ENCODE measurements at regions not wholly inside any gene's neighbourhood (a gene's known extent, or its start where the extent isn't known, plus 50 kb on each side); places are given as distances from the start of the nearest gene placed in this dataset.

DNA sequence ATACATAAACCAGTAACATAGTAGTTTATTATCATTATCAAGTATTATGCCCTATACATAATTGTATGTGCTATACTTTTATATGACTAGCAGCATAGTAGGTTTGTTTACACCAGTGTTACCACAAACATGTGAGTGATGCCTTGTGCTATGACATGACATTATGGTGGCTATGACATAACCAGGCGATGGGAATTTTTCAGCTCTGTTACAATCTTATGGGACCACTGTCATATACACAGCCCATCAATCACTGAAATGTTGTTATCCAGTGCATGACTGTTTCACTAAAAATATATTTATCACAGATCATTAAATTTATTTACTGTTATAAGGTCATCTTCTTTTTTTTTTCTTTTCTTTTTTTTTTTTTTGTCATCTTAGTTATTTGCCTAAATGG is 674.5 kb downstream of the PCDH17 start:
- Histone ChIP-seq H3K9me2 (ENCODE audit: insufficient read depth, low read length) (no peaks in the 10 kb centered on the region), H3K4me3 (ENCODE audit: low read length) (no peak overlapping the region), H3K27me3 (ENCODE audit: insufficient read depth, low read depth, low read length) (no peaks in the 10 kb centered on the region), H3K27ac (ENCODE audit: low read length) (no peak overlapping the region), H3F3A (ENCODE audit: insufficient read depth, low read length, poor library complexity, severe bottlenecking) (no peaks in the 10 kb centered on the region), H3K9me3 (ENCODE audit: low read length) (no peaks in the 10 kb centered on the region), H2AFZ (ENCODE audit: low read depth, low read length) (no peak overlapping the region), H3K36me3 (ENCODE audit: insufficient read depth, low read length) (no peaks in the 10 kb centered on the region), H3K9ac (ENCODE audit: low read length) (no peak overlapping the region), H3K79me2 (replicated peaks; ENCODE audit: insufficient read depth, low read length) (no peaks in the 10 kb centered on the region), H4K20me1 (ENCODE audit: insufficient read depth) (no peaks in the 10 kb centered on the region), H3K4me2 (ENCODE audit: low read length) (no peak overlapping the region)
- TF ChIP-seq POLR2AphosphoS5 (IDR thresholded peaks at IDR 0.05) (no peak), EZH2 (IDR thresholded peaks at IDR 0.05; ENCODE audit: borderline replicate concordance, insufficient read depth, low read length, poor library complexity, severe bottlenecking) (no peak), TAF1 (IDR thresholded peaks at IDR 0.05; ENCODE audit: low read depth) (no peak), MXI1 (conservative IDR thresholded peaks at IDR 0.05; ENCODE audit: poor library complexity, severe bottlenecking) (no peak), EP300 (conservative IDR thresholded peaks at IDR 0.05; ENCODE audit: poor library complexity, severe bottlenecking) (no peak), SMC3 (conservative IDR thresholded peaks at IDR 0.05; ENCODE audit: poor library complexity) (no peak), RAD21 (conservative IDR thresholded peaks at IDR 0.05) (no peak)
- TF ChIP-seq, protein P1, sequence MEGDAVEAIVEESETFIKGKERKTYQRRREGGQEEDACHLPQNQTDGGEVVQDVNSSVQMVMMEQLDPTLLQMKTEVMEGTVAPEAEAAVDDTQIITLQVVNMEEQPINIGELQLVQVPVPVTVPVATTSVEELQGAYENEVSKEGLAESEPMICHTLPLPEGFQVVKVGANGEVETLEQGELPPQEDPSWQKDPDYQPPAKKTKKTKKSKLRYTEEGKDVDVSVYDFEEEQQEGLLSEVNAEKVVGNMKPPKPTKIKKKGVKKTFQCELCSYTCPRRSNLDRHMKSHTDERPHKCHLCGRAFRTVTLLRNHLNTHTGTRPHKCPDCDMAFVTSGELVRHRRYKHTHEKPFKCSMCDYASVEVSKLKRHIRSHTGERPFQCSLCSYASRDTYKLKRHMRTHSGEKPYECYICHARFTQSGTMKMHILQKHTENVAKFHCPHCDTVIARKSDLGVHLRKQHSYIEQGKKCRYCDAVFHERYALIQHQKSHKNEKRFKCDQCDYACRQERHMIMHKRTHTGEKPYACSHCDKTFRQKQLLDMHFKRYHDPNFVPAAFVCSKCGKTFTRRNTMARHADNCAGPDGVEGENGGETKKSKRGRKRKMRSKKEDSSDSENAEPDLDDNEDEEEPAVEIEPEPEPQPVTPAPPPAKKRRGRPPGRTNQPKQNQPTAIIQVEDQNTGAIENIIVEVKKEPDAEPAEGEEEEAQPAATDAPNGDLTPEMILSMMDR (IDR thresholded peaks at IDR 0.05; ENCODE audit: poor library complexity, severe bottlenecking): no peak
- TF ChIP-seq, protein P2, sequence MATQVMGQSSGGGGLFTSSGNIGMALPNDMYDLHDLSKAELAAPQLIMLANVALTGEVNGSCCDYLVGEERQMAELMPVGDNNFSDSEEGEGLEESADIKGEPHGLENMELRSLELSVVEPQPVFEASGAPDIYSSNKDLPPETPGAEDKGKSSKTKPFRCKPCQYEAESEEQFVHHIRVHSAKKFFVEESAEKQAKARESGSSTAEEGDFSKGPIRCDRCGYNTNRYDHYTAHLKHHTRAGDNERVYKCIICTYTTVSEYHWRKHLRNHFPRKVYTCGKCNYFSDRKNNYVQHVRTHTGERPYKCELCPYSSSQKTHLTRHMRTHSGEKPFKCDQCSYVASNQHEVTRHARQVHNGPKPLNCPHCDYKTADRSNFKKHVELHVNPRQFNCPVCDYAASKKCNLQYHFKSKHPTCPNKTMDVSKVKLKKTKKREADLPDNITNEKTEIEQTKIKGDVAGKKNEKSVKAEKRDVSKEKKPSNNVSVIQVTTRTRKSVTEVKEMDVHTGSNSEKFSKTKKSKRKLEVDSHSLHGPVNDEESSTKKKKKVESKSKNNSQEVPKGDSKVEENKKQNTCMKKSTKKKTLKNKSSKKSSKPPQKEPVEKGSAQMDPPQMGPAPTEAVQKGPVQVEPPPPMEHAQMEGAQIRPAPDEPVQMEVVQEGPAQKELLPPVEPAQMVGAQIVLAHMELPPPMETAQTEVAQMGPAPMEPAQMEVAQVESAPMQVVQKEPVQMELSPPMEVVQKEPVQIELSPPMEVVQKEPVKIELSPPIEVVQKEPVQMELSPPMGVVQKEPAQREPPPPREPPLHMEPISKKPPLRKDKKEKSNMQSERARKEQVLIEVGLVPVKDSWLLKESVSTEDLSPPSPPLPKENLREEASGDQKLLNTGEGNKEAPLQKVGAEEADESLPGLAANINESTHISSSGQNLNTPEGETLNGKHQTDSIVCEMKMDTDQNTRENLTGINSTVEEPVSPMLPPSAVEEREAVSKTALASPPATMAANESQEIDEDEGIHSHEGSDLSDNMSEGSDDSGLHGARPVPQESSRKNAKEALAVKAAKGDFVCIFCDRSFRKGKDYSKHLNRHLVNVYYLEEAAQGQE (IDR thresholded peaks at IDR 0.05; ENCODE audit: borderline replicate concordance): no peak

DNA sequence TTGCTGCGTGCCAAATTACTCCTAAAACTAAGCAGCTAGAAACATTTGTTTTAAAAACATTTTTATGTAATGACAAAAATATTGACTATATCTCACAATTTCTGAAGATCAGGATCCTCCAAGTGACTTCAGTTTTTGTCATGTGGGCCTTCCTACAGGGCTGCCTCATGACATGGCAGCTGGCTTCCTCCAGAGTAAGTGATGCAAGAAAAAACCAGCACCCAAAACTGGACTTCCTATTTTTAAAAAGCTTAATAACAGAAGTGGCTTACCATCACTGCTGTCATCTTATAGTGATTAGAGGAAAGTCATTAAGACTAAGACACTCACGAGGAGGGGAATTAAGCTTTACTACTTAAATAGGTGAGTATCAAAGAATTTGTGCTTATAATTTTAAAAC is 681.7 kb downstream of the PCDH17 start:
- H3K79me2 ChIP-seq (replicated peaks; ENCODE audit: insufficient read depth, low read length): no peaks in the 10 kb centered on the region
- H3K9me2 ChIP-seq (ENCODE audit: insufficient read depth, low read length): no peaks in the 10 kb centered on the region
- no peaks in the 10 kb centered on the region for H3K9me3 ChIP-seq (ENCODE audit: low read length)
- H3K27me3 ChIP-seq (ENCODE audit: insufficient read depth, low read depth, low read length): no peaks in the 10 kb centered on the region
- no peak for TF ChIP-seq EZH2 (IDR thresholded peaks at IDR 0.05; ENCODE audit: borderline replicate concordance, insufficient read depth, low read length, poor library complexity, severe bottlenecking)
- TF ChIP-seq SMC3 (conservative IDR thresholded peaks at IDR 0.05; ENCODE audit: poor library complexity): no peak
- no peak for TF ChIP-seq POLR2AphosphoS5 (IDR thresholded peaks at IDR 0.05)
- no peak for TF ChIP-seq TAF1 (IDR thresholded peaks at IDR 0.05; ENCODE audit: low read depth)
- TF ChIP-seq, protein P2 (IDR thresholded peaks at IDR 0.05; ENCODE audit: borderline replicate concordance): no peak
- TF ChIP-seq RAD21 (conservative IDR thresholded peaks at IDR 0.05): no peak
- no peak for TF ChIP-seq EP300 (conservative IDR thresholded peaks at IDR 0.05; ENCODE audit: poor library complexity, severe bottlenecking)
- no peak for TF ChIP-seq MXI1 (conservative IDR thresholded peaks at IDR 0.05; ENCODE audit: poor library complexity, severe bottlenecking)
- TF ChIP-seq, protein P1 (IDR thresholded peaks at IDR 0.05; ENCODE audit: poor library complexity, severe bottlenecking): no peak
- H3F3A ChIP-seq (ENCODE audit: insufficient read depth, low read length, poor library complexity, severe bottlenecking): no peaks in the 10 kb centered on the region
- H3K4me2 ChIP-seq (ENCODE audit: low read length): no peak overlapping the region
- no peak overlapping the region for H3K9ac ChIP-seq (ENCODE audit: low read length)
- no peak overlapping the region for H2AFZ ChIP-seq (ENCODE audit: low read depth, low read length)
- H3K36me3 ChIP-seq (ENCODE audit: insufficient read depth, low read length): no peaks in the 10 kb centered on the region
- H3K4me3 ChIP-seq (ENCODE audit: low read length): no peak overlapping the region
- no peaks in the 10 kb centered on the region for H4K20me1 ChIP-seq (ENCODE audit: insufficient read depth)
- no peak overlapping the region for H3K27ac ChIP-seq (ENCODE audit: low read length)
